Activated naive CD4-positive, alpha-beta T cell treated with anti-CD3 and anti-CD28 coated beads, Interleukin-2, amount 50 U/mL, for 72 hours (primary cell): ENCODE measurements at regions not wholly inside any gene's neighbourhood (a gene's known extent, or its start where the extent isn't known, plus 50 kb on each side); places are given as distances from the start of the nearest gene placed in this dataset.
A peak's percentile ranks its signal among the peaks of the same experiment; 100 is the strongest.
"Not testable (repeated sequence)": the region's sequence is repeated elsewhere in the genome, so short reads cannot be mapped to it uniquely, and the experiment has no call there.

Experiments
- ATAC-seq, 2 donors: fragments of 150-1000 bp; cut with Tn5 transposase; 2 replicates each; pipeline ENCODE4 v1.10.0; 2021; ENCODE audit warnings: mild to moderate bottlenecking in 2 of 2, moderate library complexity in 2 of 2
- DNase-seq, 2 donors: peaks; one replicate each; pipeline ENCODE4 v3.0.0; 2021 to 2022; ENCODE audit warnings: low spot score in 2 of 2
- H3K27ac Mint-ChIP-seq, 2 donors: one replicate each; pipeline ENCODE4 v1.8.0; 2022; ENCODE audit warnings: mild to moderate bottlenecking in 2 of 2, mixed read lengths in 2 of 2
- H3K36me3 Mint-ChIP-seq, 2 donors: one replicate each; pipeline ENCODE4 v1.8.0; 2022; ENCODE audit warnings: mixed read lengths in 2 of 2
- H3K9me3 Mint-ChIP-seq, 2 donors: one replicate each; pipeline ENCODE4 v1.8.0; 2022; ENCODE audit warnings: mixed read lengths in 2 of 2

GRCh38 chr1:37174876-37175275 lies 140.6 kb upstream of the GRIK3 start:
- DNase-seq (no peak), ATAC-seq (no peak)
- H3K36me3 Mint-ChIP-seq: no peaks in the 10 kb centered on the region
- H3K27ac Mint-ChIP-seq: no peak overlapping the region
- no peaks in the 10 kb centered on the region for H3K9me3 Mint-ChIP-seq

DNA sequence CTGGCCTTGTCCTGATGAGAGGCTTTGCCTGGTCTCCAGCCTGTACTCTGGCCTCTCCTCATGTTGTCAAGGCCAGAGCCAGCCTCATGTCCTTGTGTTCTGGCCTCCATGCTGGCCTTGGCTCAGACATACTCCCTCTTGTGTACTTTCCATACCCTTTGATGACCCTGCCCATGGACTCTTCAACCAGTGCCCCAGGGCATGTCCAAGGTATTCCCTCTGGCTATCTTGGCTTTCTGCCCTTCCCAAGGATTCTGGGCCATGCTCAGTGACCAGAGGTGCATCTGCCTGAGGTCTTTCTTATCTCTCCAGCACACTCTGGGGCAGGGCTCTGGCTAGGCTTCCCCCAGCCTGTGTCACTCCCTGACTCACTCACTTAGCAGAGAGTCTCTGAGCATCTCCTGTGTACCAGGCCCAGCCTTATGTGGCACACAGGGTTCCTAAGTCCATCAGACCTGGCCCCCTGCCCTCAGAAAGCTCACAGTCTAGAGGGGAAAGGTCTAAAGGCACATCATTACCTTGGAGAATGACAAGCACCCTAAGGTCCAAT lies 141.4 kb upstream of the GRIK3 start:
- no peaks in the 10 kb centered on the region for H3K36me3 Mint-ChIP-seq
- ATAC-seq: no peak
- no peak overlapping the region for H3K27ac Mint-ChIP-seq
- no peaks in the 10 kb centered on the region for H3K9me3 Mint-ChIP-seq
- no peak for DNase-seq

DNA sequence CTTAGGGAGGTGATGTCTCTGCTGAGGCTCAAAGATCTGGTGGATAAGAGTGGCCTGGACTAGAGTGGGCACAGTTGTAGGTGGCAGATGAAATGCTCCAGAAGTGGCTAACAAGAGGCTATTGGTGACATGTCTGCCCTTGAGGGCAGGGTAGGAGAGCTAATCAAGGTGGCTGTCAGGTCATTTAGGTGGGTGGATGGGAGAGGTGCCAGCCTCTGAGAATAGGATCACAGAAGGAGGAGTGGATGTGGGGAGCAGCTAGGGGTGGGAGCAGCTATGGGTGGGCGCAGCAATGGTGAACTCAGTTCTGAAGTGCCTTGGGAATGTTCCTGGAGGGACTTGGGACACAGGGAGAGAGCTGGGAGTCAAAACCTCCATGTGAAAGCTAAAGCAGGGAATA lies 142.0 kb upstream of the GRIK3 start:
- Mint-ChIP-seq H3K9me3 (no peaks in the 10 kb centered on the region), H3K27ac (no peak overlapping the region), H3K36me3 (no peaks in the 10 kb centered on the region)
- no peak for ATAC-seq
- DNase-seq: no peak

- peaks cover 0 to 1% of the 10 kb centered on the region in 2 donors for H3K36me3 Mint-ChIP-seq
- no peak for ATAC-seq
- H3K9me3 Mint-ChIP-seq: peaks cover under 1% of the 10 kb centered on the region in 2 donors
- DNase-seq: peak in 1 of 2 donors; percentile 15
- H3K27ac Mint-ChIP-seq: no peak overlapping the region
These were observed 143.0 kb upstream of the GRIK3 start for GRCh38 chr1:37177230-37177864.

DNA sequence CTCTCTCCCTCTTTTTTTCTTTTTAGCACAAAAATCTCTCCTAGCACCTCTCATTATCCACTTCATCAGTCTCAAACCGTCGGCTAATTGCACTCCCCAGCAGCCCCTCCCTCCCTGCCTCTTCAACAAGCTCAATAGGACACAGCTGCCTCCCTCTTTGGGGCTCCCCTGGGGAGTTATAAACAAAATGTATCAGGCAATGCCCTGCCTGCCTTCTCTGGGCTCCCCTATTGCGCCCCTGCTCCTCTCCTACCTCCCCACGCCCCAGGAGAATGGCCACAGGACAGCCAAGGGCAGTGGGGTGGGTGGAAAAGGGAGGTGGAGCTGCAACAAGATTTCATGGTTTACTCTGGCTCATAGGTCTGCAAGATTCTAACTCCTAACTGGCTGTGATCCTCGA lies 147.1 kb upstream of the GRIK3 start:
- peak overlapping the region in 1 of 2 donors; percentile 11 for H3K27ac Mint-ChIP-seq
- peaks cover 4 to 8% of the 10 kb centered on the region in 2 donors for H3K9me3 Mint-ChIP-seq
- peaks cover 0 to 6% of the 10 kb centered on the region in 2 donors for H3K36me3 Mint-ChIP-seq
- ATAC-seq: no peak
- no peak for DNase-seq

- no peak for ATAC-seq
These were observed 150.5 kb upstream of the GRIK3 start for GRCh38 chr1:37184789-37185188.

GRCh38 chr1:37186246-37186756 lies 152.0 kb upstream of the GRIK3 start:
- DNase-seq: no peak
- H3K36me3 Mint-ChIP-seq: peaks cover 0 to 6% of the 10 kb centered on the region in 2 donors
- peaks cover 4 to 8% of the 10 kb centered on the region in 2 donors for H3K9me3 Mint-ChIP-seq
- no peak for ATAC-seq
- H3K27ac Mint-ChIP-seq: no peak overlapping the region

More at GRCh38 chr1:37184789-37185188, 150.5 kb upstream of the GRIK3 start:
- H3K27ac Mint-ChIP-seq: no peak overlapping the region
- peaks cover 4 to 8% of the 10 kb centered on the region in 2 donors for H3K9me3 Mint-ChIP-seq
- DNase-seq: no peak
- peaks cover 0 to 6% of the 10 kb centered on the region in 2 donors for H3K36me3 Mint-ChIP-seq

DNA sequence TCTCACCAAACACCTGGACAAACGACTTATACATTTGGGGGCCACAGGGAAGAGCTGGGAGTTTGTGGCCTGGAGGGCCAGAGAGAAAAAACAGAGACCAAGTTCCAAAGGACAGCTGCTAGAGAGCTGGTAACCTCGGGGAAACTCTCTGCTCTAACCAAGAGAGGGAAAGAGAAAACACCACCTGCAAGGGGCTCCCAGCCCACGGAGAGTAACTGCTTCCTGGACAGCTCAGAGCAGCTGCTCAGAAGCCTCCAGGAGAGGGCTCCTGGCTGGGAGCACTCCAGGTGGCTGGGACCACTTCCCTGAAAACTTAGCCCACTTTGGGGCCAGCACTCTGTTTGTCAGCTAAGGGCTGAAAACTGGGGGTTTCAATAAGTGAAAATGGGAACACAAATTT lies 154.8 kb upstream of the GRIK3 start:
- Mint-ChIP-seq H3K36me3 (no peaks in the 10 kb centered on the region), H3K27ac (no peak overlapping the region), H3K9me3 (no peaks in the 10 kb centered on the region)
- DNase-seq (no peak), ATAC-seq (no peak)

- peaks cover under 1 to 4% of the 10 kb centered on the region in 2 donors for H3K9me3 Mint-ChIP-seq
- no peak for DNase-seq
- no peak for ATAC-seq
- H3K27ac Mint-ChIP-seq: no peak overlapping the region
- H3K36me3 Mint-ChIP-seq: no peaks in the 10 kb centered on the region
These were observed 163.1 kb upstream of the GRIK3 start for GRCh38 chr1:37197411-37197810.

DNA sequence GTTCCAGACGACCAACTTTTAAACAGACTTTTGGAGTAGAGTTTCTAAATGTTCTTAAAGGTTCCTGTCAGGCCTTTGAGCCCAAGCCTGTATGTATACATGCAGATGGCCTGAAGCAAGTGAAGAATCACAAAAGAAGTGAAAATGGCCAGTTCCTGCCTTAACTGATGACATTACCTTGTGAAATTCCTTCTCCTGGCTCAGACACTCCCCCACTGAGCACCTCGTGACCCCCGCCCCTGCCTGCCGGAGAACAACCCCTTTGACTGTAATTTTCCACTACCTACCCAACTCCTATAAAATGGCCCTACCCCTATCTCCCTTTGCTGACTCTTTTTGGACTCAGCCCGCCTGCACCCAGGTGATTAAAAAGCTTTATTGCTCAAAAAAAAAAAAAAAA lies 180.0 kb upstream of the GRIK3 start:
- H3K36me3 Mint-ChIP-seq, ATAC-seq, DNase-seq, H3K27ac Mint-ChIP-seq, H3K9me3 Mint-ChIP-seq: not testable (repeated sequence)

- DNase-seq (no peak), ATAC-seq (no peak)
- H3K27ac Mint-ChIP-seq: no peak overlapping the region
- H3K9me3 Mint-ChIP-seq: no peaks in the 10 kb centered on the region
- no peaks in the 10 kb centered on the region for H3K36me3 Mint-ChIP-seq
These were observed 199.3 kb upstream of the GRIK3 start for GRCh38 chr1:37233606-37234005.

DNA sequence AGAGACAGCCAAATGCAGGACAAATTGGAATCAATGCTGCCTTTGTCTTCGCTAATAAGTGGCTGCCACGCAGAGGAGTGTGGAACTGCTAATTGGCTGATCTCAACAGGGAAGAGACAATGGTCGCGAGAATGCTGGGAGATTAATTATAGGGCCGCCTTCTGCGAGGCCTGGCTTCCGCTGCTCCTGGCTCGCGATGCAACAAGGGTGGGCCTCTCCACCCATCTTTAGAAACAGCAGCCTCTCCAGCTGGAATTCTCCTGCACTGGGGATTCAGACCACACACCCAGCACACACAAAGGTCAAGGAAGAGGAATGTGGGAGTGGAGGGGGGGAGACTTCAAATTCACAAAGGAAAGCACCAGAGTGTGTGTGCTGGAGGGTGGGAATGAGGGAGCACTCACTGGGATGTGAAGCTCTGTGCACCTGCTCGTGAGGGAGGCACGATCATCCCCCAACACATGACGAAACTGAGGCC lies 200.7 kb upstream of the GRIK3 start:
- Mint-ChIP-seq H3K9me3 (no peaks in the 10 kb centered on the region), H3K36me3 (no peaks in the 10 kb centered on the region), H3K27ac (no peak overlapping the region)
- ATAC-seq (no peak), DNase-seq (no peak)

DNA sequence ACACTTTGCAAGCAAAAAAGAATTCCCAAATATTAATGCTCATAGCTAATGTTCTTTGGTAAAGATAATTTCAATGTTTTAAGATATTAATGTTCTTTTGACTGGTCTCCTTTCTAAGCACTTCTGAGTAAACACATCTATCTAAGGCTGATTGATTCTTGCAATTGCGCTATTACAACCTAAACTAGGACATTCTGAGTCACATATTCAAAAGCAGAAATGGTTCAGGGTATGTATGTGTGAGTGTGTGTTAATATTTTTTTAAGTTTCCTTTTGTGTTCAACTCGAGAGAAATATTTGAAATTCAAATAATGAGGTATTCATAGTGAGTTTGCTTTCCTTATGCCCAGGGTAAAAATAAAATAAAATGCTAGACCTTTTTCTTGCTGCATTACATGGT lies 203.6 kb upstream of the GRIK3 start:
- DNase-seq (no peak), ATAC-seq (no peak)
- H3K27ac Mint-ChIP-seq: no peak overlapping the region
- no peaks in the 10 kb centered on the region for H3K36me3 Mint-ChIP-seq
- no peaks in the 10 kb centered on the region for H3K9me3 Mint-ChIP-seq

GRCh38 chr1:37238364-37239224 lies 204.3 kb upstream of the GRIK3 start:
- no peaks in the 10 kb centered on the region for H3K36me3 Mint-ChIP-seq
- no peaks in the 10 kb centered on the region for H3K9me3 Mint-ChIP-seq
- ATAC-seq (no peak), DNase-seq (no peak)
- H3K27ac Mint-ChIP-seq: no peak overlapping the region

DNA sequence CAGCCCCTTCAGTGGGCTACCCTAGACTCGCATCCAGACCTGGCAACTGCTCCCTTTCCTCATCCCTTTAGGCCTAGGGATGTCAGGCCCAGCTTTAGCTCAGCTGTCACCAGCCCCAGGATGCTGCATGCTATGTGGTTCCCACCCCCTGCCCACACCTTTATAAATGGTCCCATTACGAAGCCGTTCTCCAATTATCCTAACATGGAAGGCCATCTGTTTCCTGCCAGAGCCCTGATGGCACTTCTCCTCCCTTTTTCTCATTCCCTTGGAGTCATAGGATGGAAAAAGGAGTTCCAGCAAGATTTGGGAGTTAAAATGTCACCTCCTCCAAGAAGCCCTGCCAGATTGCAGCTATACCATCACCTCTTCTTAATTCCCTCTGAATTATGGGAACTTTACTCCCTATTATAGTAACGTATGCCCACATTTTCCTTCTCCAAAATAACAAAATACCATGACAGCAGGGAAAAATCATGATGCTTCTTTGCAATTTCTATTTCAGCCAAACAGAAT lies 205.0 kb upstream of the GRIK3 start:
- H3K9me3 Mint-ChIP-seq: no peaks in the 10 kb centered on the region
- no peak for DNase-seq
- H3K36me3 Mint-ChIP-seq: no peaks in the 10 kb centered on the region
- no peak overlapping the region for H3K27ac Mint-ChIP-seq
- no peak for ATAC-seq

- ATAC-seq: no peak
- Mint-ChIP-seq H3K27ac (no peak overlapping the region), H3K9me3 (no peaks in the 10 kb centered on the region), H3K36me3 (no peaks in the 10 kb centered on the region)
- no peak for DNase-seq
These were observed 206.6 kb upstream of the GRIK3 start for GRCh38 chr1:37240897-37241296.

DNA sequence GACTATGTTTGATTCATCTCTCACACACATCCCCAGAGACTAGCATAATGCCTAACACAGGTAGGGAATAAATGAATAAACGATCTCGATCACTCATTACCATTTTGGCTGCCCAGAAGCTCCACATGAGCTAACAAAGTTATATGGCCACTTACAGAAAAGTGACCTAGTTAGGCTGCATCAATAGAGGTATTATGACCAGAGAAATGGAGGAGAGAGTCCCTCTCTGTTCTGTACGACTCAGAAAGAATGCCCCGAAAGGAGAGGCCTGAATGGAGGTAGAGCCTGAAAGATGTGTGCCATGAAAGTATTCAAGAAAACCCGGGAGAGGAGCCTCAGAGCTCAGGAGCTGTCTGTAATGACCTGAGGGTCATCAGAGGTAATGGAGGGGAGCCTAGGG lies 208.2 kb upstream of the GRIK3 start:
- no peaks in the 10 kb centered on the region for H3K36me3 Mint-ChIP-seq
- no peak for DNase-seq
- no peaks in the 10 kb centered on the region for H3K9me3 Mint-ChIP-seq
- ATAC-seq: no peak
- H3K27ac Mint-ChIP-seq: no peak overlapping the region
